Esophagus squamous epithelium (tissue), 5 donors: ENCODE measurements at regions not wholly inside any gene's neighbourhood (a gene's known extent, or its start where the extent isn't known, plus 50 kb on each side); places are given as distances from the start of the nearest gene placed in this dataset.

Experiments
- DNase-seq: peaks from one replicate; lab custom pipeline; 2025; lab: John Stamatoyannopoulos, UW
- H3K27ac ChIP-seq, 4 donors: fragments of 200-600 bp; sonication (generic); one replicate each; pipeline ENCODE4 v1.5.1; 2016 to 2019; ENCODE audit warnings: mild to moderate bottlenecking in 1 of 4
- H3K27me3 ChIP-seq, 4 donors: fragments of 200-600 bp; sonication (generic); 1 replicate in 3 of 4; 2 replicates in 1 of 4; pipeline versions ENCODE4 v1.5.1 to v1.6.0; 2017 to 2021; ENCODE audit warnings: antibody characterized with exemption in 1 of 4
- H3K36me3 ChIP-seq, 3 donors: fragments of 200-600 bp; sonication (generic); one replicate each; pipeline ENCODE4 v1.5.1; 2016 to 2019
- H3K4me1 ChIP-seq, 3 donors: fragments of 200-600 bp; sonication (generic); one replicate each; pipeline ENCODE4 v1.5.1; 2017 to 2019
- H3K4me3 ChIP-seq, 4 donors: fragments of 200-600 bp; sonication (generic); 1 replicate in 3 of 4; 2 replicates in 1 of 4; pipeline ENCODE4 v1.5.1; 2016 to 2019; ENCODE audit warnings: mild to moderate bottlenecking in 2 of 4, moderate library complexity in 1 of 4
- H3K9me3 ChIP-seq, 3 donors: fragments of 200-600 bp; sonication (generic); one replicate each; pipeline ENCODE4 v1.5.1; 2016 to 2019
- CTCF ChIP-seq, 6 experiments: fragments of 450-650 bp in 4 of 6; fragments of 200-600 bp in 2 of 6; sonication (generic) in 2 of 6; IDR thresholded peaks; one replicate each; pipeline ENCODE4 v1.5.1; 2016 to 2019; ENCODE audit warnings: antibody characterized with exemption in 6 of 6, mild to moderate bottlenecking in 4 of 6, moderate library complexity in 4 of 6
- POLR2A ChIP-seq, 4 donors: fragments of 450-650 bp; IDR thresholded peaks; one replicate each; pipeline ENCODE4 v1.6.1; 2017; ENCODE audit warnings: antibody characterized with exemption in 4 of 4, mild to moderate bottlenecking in 4 of 4, moderate library complexity in 3 of 4
- WGBS, 2 donors: methylation state at CpG; one replicate each; pipeline ENCODE4 v1.1.5; 2018; 5-methylcytosine and 5-hydroxymethylcytosine counted together
- intact Hi-C: fragments of 100-400 bp; cut with DNase I; formaldehyde crosslinking; loops from one replicate; pipeline ENCODE4 v1.15.0; 2022
- donor health status: DM: yes; HTN: yes; CAD: no.

- intact Hi-C loops, result no loop called here
- TF ChIP-seq POLR2A (IDR thresholded peaks at IDR 0.05) (no peak), CTCF (IDR thresholded peaks at IDR 0.05) (no peak)
Measured at GRCh38 chr20:54323227-54323734, 115.4 kb downstream of the PFDN4 start.

GRCh38 chr20:54324041-54324440, 116.2 kb downstream of the PFDN4 start:
- WGBS, 2 donors, result 67 to 72% methylated on average over 4 of the region's 4 CpGs
- Histone ChIP-seq H3K9me3 (no peaks in the 10 kb centered on the region), H3K4me1 (no peaks in the 10 kb centered on the region), H3K36me3 (no peaks in the 10 kb centered on the region), H3K27me3 (no peaks in the 10 kb centered on the region), H3K4me3 (no peak overlapping the region), H3K27ac (no peak overlapping the region)
- intact Hi-C loops, result no loop called here
- no peak for DNase-seq
- TF ChIP-seq POLR2A (IDR thresholded peaks at IDR 0.05) (no peak), CTCF (IDR thresholded peaks at IDR 0.05) (no peak)

More at GRCh38 chr20:54323227-54323734, 115.4 kb downstream of the PFDN4 start:
- no peak overlapping the region for H3K4me3 ChIP-seq
- H3K9me3 ChIP-seq, result no peaks in the 10 kb centered on the region
- H3K36me3 ChIP-seq, result no peaks in the 10 kb centered on the region
- H3K27ac ChIP-seq, result no peak overlapping the region
- no peaks in the 10 kb centered on the region for H3K27me3 ChIP-seq
- H3K4me1 ChIP-seq, result no peaks in the 10 kb centered on the region
- WGBS, 2 donors, result 70 to 78% methylated on average over 2 of the region's 2 CpGs
- no peak for DNase-seq

GRCh38 chr20:54324652-54325285, 116.9 kb downstream of the PFDN4 start:
- no peak overlapping the region for H3K27ac ChIP-seq
- H3K9me3 ChIP-seq, result no peaks in the 10 kb centered on the region
- intact Hi-C loops, result no loop called here
- H3K4me1 ChIP-seq, result no peaks in the 10 kb centered on the region
- no peak overlapping the region for H3K4me3 ChIP-seq
- H3K27me3 ChIP-seq, result no peaks in the 10 kb centered on the region
- 65 to 74% methylated on average over 3 of the region's 3 CpGs for WGBS, 2 donors
- TF ChIP-seq POLR2A (IDR thresholded peaks at IDR 0.05), result no peak
- no peak for TF ChIP-seq CTCF (IDR thresholded peaks at IDR 0.05)
- no peaks in the 10 kb centered on the region for H3K36me3 ChIP-seq
- no peak for DNase-seq

- intact Hi-C loops, result no loop called here
- no peaks in the 10 kb centered on the region for H3K36me3 ChIP-seq
- no peak overlapping the region for H3K27ac ChIP-seq
- H3K9me3 ChIP-seq, result no peaks in the 10 kb centered on the region
- 54 to 78% methylated on average over 2 of the region's 2 CpGs for WGBS, 2 donors
- TF ChIP-seq POLR2A (IDR thresholded peaks at IDR 0.05) (no peak), CTCF (IDR thresholded peaks at IDR 0.05) (no peak)
- H3K4me3 ChIP-seq, result no peak overlapping the region
- H3K4me1 ChIP-seq, result no peaks in the 10 kb centered on the region
- no peaks in the 10 kb centered on the region for H3K27me3 ChIP-seq
- DNase-seq, result no peak
Measured at GRCh38 chr20:54335299-54335698, 127.4 kb downstream of the PFDN4 start.

GRCh38 chr20:54337144-54337543, 129.3 kb downstream of the PFDN4 start:
- intact Hi-C loops, result no loop called here
- 74 to 93% methylated on average over 1 of the region's 1 CpG for WGBS, 2 donors
- Histone ChIP-seq H3K9me3 (no peaks in the 10 kb centered on the region), H3K27ac (no peak overlapping the region), H3K4me3 (no peak overlapping the region), H3K36me3 (no peaks in the 10 kb centered on the region), H3K27me3 (no peaks in the 10 kb centered on the region), H3K4me1 (no peaks in the 10 kb centered on the region)
- TF ChIP-seq POLR2A (IDR thresholded peaks at IDR 0.05) (no peak), CTCF (IDR thresholded peaks at IDR 0.05) (no peak)
- DNase-seq, result no peak
